ENCODE measurements at regions not wholly inside any gene's neighbourhood (a gene's known extent, or its start where the extent isn't known, plus 50 kb on each side); places are given as distances from the start of the nearest gene placed in this dataset.

DNA sequence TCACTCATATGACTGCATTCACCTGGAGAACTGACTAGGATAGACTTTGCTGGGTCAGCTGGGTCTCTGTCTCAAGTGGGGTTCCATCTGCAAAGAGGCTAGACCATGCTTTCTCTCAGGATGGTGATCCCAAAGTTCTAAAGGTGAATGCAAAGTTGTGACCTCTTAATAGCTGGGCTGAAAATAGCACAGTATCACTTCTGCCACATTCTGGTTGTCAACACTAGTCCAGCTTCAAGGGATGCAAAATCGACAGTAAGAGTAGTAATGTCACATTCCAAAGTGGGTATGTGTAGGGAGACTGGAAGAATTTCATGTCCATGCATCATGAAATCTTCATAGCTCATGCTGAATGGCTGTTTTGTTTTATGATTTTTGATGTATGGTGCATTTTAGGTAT, 414.6 kb downstream of the PCDH7 start:
- H3K27ac Mint-ChIP-seq = no peak overlapping the region
- H3K27me3 Mint-ChIP-seq = no peaks in the 10 kb centered on the region
- H3K4me3 Mint-ChIP-seq = no peak overlapping the region
- H3K4me1 Mint-ChIP-seq = no peaks in the 10 kb centered on the region
- H3K9me3 Mint-ChIP-seq = no peaks in the 10 kb centered on the region
- no peaks in the 10 kb centered on the region for H3K36me3 Mint-ChIP-seq (ENCODE audit: low read depth)
- intact Hi-C loops (cut with micrococcal nuclease) = no loop called here
- no peak for DNase-seq

DNA sequence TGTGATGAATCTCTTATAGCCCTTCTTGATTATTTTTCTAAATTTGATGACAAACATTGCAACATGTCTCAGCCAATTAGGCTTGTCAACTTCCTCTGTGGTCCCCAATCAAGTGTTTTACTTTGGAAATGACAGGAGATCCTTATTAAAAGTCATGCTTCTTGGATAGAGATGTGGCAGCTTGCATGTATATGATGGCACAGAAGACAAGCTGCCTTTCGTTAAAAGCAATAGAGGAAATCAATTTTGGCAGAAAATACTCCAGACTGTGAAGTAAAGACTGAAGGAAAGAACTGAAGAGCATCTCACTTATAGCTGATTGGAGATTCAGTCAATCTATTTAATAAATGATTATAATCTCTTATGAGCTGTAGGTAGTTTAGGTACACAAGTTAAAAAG, 419.6 kb downstream of the PCDH7 start:
- H3K4me3 Mint-ChIP-seq = no peak overlapping the region
- DNase-seq = no peak
- H3K9me3 Mint-ChIP-seq = no peaks in the 10 kb centered on the region
- intact Hi-C loops (cut with micrococcal nuclease) = no loop called here
- H3K27me3 Mint-ChIP-seq = no peaks in the 10 kb centered on the region
- no peaks in the 10 kb centered on the region for H3K4me1 Mint-ChIP-seq
- H3K27ac Mint-ChIP-seq = no peak overlapping the region
- H3K36me3 Mint-ChIP-seq (ENCODE audit: low read depth) = no peaks in the 10 kb centered on the region

DNA sequence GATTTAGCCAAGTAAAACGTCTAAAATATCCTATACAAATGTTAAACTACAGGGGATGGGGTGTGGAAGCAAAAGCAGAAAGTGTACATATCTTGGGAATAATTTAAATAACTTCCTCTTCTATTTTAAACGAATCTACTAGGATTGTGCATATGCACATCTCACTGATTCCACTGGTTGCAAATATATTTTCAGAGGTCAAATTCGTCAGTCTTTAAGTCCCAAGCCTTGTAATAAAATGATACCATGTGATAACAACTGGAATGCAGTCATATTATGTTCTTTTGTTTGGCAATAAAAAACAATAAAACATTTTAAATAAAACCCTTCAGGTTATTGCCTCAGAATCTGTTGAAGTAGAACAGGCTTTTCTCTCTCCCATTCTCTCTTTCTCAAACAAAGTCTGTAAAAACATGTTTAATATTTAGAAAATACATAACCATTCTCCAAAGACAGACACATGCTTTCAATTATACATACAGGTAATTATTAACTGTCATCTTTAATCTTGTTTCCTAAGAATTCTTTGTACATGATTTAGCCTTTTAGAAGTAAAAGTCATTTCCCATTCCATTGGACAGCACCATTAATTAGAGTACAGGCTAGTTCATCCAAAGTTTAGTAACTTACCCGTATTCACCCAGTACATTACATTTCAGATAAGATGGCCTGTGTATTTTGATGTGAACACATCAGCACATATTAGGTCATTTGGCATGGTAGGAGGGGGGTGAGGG, 421.1 kb downstream of the PCDH7 start:
- no peaks in the 10 kb centered on the region for H3K9me3 Mint-ChIP-seq
- DNase-seq = no peak
- H3K36me3 Mint-ChIP-seq (ENCODE audit: low read depth) = no peaks in the 10 kb centered on the region
- intact Hi-C loops (cut with micrococcal nuclease) = no loop called here
- no peak overlapping the region for H3K27ac Mint-ChIP-seq
- H3K27me3 Mint-ChIP-seq = no peaks in the 10 kb centered on the region
- H3K4me1 Mint-ChIP-seq = no peaks in the 10 kb centered on the region
- H3K4me3 Mint-ChIP-seq = no peak overlapping the region

DNA sequence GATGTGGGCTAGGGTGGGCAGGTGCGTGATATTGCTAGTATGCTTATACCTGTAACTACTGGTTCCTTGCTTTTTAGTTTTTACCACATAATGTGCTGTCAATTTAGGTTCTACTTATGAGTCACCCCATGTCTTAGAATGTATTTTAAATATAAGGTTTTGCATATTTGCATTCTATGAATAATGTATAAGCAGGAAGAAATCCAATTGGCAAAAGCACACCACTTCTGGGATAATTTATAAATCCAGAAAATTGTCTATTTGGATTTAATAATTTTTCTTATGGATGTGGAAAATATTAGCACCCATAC, 421.6 kb downstream of the PCDH7 start:
- intact Hi-C loops (cut with micrococcal nuclease) = no loop called here
- H3K9me3 Mint-ChIP-seq = peaks cover 3% of the 10 kb centered on the region
- H3K4me3 Mint-ChIP-seq = no peak overlapping the region
- H3K36me3 Mint-ChIP-seq (ENCODE audit: low read depth) = no peaks in the 10 kb centered on the region
- no peaks in the 10 kb centered on the region for H3K27me3 Mint-ChIP-seq
- no peaks in the 10 kb centered on the region for H3K4me1 Mint-ChIP-seq
- no peak overlapping the region for H3K27ac Mint-ChIP-seq
- no peak for DNase-seq

DNA sequence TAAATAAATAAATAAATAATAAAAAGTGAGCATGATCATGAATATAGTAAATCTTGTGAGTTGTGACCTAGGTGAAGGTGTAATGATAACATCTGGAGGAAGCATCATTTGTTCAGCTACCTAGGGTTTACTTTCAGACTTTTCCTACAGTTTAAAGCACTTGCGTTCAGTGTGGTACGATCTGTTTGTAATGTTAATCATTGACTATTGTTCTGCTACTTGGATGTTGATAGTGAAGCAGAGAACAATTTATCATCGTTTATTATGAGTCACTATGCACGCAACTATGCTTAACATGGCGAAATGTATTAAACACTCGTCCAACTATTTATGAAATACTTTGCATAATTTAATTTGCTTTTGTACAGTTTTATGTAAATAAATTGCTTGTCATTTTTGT, 426.2 kb downstream of the PCDH7 start:
- H3K36me3 Mint-ChIP-seq (ENCODE audit: low read depth) = no peaks in the 10 kb centered on the region
- no peaks in the 10 kb centered on the region for H3K4me1 Mint-ChIP-seq
- H3K9me3 Mint-ChIP-seq = peaks cover 4% of the 10 kb centered on the region
- H3K27ac Mint-ChIP-seq = no peak overlapping the region
- no peak overlapping the region for H3K4me3 Mint-ChIP-seq
- intact Hi-C loops (cut with micrococcal nuclease) = no loop called here
- H3K27me3 Mint-ChIP-seq = no peaks in the 10 kb centered on the region
- DNase-seq = no peak

DNA sequence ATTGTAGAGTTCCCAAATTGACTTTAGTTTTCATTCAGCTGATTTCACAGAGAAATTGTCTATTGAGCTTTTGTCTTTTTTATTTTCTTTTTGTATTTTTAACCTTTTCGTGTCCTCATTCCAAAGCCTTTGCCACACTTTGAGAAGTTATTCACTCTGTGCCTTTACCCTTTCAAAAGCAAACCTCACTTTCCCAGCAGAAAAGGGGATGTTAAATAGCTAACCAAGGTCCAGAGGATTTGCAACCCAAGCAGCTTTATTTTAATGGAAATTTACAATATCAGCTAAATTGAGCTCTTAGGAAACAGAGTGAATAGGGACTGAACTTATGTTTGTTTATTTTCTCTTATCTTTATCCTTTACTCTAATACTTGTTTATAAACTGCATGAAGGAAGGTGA, 428.8 kb downstream of the PCDH7 start:
- H3K27me3 Mint-ChIP-seq = no peaks in the 10 kb centered on the region
- intact Hi-C loops (cut with micrococcal nuclease) = no loop called here
- DNase-seq = no peak
- no peak overlapping the region for H3K4me3 Mint-ChIP-seq
- H3K4me1 Mint-ChIP-seq = no peaks in the 10 kb centered on the region
- H3K27ac Mint-ChIP-seq = no peak overlapping the region
- H3K36me3 Mint-ChIP-seq (ENCODE audit: low read depth) = no peaks in the 10 kb centered on the region
- peaks cover 4% of the 10 kb centered on the region for H3K9me3 Mint-ChIP-seq

DNA sequence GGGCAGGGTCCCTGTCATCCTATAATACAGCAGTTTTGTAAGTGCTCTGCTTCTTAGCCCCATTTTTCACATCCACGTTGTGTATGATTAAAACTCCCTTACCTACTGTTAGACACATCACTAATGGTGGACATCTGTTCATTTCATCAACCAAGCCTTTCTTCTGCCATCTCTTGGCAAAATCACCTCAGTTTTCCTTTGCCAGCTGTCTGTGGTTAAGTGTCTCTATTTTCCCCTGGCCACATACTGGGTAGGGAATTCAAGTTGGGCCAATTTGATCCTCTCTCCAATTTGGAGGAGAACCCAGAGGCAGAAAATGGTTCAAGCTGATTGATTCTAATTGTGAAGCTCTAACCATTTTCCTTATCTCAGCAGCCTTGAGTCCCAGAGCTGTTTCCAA, 436.1 kb downstream of the PCDH7 start:
- no peaks in the 10 kb centered on the region for H3K36me3 Mint-ChIP-seq (ENCODE audit: low read depth)
- no peaks in the 10 kb centered on the region for H3K27me3 Mint-ChIP-seq
- H3K9me3 Mint-ChIP-seq = no peaks in the 10 kb centered on the region
- H3K4me1 Mint-ChIP-seq = no peaks in the 10 kb centered on the region
- DNase-seq = no peak
- H3K4me3 Mint-ChIP-seq = no peak overlapping the region
- intact Hi-C loops (cut with micrococcal nuclease) = no loop called here
- H3K27ac Mint-ChIP-seq = no peak overlapping the region

DNA sequence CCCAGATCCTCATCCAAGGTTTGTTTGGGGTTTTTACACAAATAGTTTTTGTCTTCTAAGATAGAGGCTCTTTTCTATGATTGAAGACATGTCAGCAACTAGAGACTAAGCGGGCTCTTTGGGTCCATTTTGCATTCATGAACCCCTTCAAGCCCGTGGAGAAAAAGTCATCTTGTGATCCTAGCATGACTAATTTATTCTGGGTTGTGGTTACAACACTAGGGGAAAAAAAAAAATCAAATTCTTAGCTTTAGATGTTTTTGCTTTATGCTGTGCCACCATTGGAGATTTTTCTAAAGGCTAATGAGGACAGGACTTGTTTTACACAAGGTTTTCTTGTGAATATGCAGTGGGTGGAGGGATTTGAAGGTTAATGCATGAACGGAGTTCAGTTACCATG, 440.0 kb downstream of the PCDH7 start:
- H3K36me3 Mint-ChIP-seq (ENCODE audit: low read depth) = no peaks in the 10 kb centered on the region
- no peak overlapping the region for H3K4me3 Mint-ChIP-seq
- intact Hi-C loops (cut with micrococcal nuclease) = no loop called here
- no peaks in the 10 kb centered on the region for H3K9me3 Mint-ChIP-seq
- no peak overlapping the region for H3K27ac Mint-ChIP-seq
- no peaks in the 10 kb centered on the region for H3K27me3 Mint-ChIP-seq
- H3K4me1 Mint-ChIP-seq = no peaks in the 10 kb centered on the region
- DNase-seq = no peak

DNA sequence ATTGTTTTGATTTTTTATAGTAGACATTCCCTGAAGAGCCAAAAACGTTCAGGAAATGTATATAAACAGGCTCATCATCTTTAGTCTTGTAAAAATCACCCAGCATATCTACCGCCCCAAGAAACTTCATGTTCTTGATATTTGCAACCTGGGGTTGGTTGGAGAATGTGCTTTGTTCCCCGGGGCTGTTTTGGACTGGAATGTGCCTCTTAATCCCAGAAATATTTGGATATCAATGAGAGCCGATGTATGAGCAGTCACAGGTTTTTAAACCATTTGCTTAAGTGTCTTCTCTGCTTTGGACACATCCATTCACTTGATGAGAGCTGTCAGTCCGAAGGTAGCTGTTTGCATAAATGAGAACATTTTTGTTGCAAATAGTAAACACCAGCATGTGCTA, 449.7 kb downstream of the PCDH7 start:
- Mint-ChIP-seq H3K4me3 (no peak overlapping the region), H3K9me3 (no peaks in the 10 kb centered on the region), H3K27ac (no peak overlapping the region), H3K4me1 (no peaks in the 10 kb centered on the region), H3K36me3 (ENCODE audit: low read depth) (no peaks in the 10 kb centered on the region), H3K27me3 (no peaks in the 10 kb centered on the region)
- DNase-seq = no peak
- intact Hi-C loops (cut with micrococcal nuclease) = no loop called here

DNA sequence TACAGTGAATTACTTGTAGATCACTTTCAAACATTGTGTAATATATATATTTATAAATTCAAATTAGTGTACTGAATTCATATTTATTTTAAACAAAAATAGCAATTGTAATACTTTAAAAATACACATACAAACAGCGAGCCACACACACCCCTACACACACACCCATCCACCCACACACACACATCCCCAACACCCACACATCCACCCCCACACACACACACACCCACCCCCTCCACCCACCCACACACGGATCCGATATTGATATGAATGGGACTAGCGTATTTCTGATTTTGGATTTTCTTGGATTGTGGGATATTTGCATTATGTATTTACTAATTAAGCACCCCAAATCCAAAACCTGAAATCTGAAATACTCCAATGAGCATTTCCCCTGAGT, 451.2 kb downstream of the PCDH7 start:
- no peak overlapping the region for H3K4me3 Mint-ChIP-seq
- no peaks in the 10 kb centered on the region for H3K27me3 Mint-ChIP-seq
- H3K4me1 Mint-ChIP-seq = no peaks in the 10 kb centered on the region
- no peak for DNase-seq
- H3K36me3 Mint-ChIP-seq (ENCODE audit: low read depth) = no peaks in the 10 kb centered on the region
- H3K27ac Mint-ChIP-seq = no peak overlapping the region
- intact Hi-C loops (cut with micrococcal nuclease) = no loop called here
- no peaks in the 10 kb centered on the region for H3K9me3 Mint-ChIP-seq

DNA sequence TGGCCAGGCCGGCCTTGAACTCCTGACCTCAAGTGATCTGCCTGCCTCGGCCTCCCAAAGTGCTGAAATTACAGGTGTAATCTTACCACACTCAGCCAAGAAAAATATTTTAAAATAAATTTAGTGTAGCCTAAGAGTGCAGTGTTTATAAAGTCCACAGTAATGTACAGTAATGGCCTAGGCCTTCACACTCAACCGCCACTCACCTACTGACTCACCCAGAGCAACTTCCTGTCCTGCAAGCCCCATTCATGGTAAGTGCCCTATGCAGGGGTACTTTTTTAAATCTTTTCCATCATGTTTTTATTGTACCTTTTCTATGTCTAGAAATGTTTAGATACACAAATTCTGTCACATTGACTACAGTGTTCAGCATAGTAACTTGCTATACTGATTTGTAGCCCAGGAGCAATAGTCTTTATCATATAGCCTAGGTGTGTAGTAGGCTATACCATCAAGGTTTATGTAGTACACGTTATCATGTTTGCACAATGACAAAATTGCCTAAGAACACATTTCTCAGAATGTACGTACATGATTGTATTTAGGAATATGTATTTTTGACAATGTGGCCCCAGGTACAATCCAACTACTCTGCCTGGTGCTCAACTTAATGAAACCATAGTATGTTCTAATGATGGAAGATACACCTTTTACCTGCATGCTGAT, 455.2 kb downstream of the PCDH7 start:
- no peak overlapping the region for H3K27ac Mint-ChIP-seq
- no peaks in the 10 kb centered on the region for H3K36me3 Mint-ChIP-seq (ENCODE audit: low read depth)
- H3K27me3 Mint-ChIP-seq = no peaks in the 10 kb centered on the region
- no peaks in the 10 kb centered on the region for H3K9me3 Mint-ChIP-seq
- DNase-seq = no peak
- H3K4me1 Mint-ChIP-seq = no peaks in the 10 kb centered on the region
- intact Hi-C loops (cut with micrococcal nuclease) = no loop called here
- no peak overlapping the region for H3K4me3 Mint-ChIP-seq

DNA sequence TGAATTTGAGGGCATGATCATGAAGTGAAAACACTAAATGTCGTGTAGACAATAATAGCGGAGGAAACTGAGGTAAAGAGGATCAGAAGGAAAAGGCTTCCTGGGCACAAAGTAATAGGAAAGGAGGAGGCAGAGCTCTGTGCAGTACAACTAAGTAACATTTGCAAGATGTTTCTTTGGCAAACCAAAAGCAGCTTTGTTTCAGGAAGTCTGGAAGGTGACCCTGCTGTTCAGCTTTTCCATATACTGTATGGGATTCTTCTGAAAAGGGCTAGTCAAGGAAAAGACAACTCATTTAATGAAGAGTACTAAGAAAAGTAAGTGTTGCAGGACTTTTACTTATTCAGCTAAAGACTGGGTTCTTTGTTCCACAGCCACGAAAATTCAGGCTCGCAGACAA, 463.1 kb downstream of the PCDH7 start:
- H3K9me3 Mint-ChIP-seq = peaks cover 8% of the 10 kb centered on the region
- DNase-seq = no peak
- H3K36me3 Mint-ChIP-seq (ENCODE audit: low read depth) = no peaks in the 10 kb centered on the region
- no peaks in the 10 kb centered on the region for H3K27me3 Mint-ChIP-seq
- intact Hi-C loops (cut with micrococcal nuclease) = no loop called here
- H3K27ac Mint-ChIP-seq = no peak overlapping the region
- no peak overlapping the region for H3K4me3 Mint-ChIP-seq
- no peaks in the 10 kb centered on the region for H3K4me1 Mint-ChIP-seq

DNA sequence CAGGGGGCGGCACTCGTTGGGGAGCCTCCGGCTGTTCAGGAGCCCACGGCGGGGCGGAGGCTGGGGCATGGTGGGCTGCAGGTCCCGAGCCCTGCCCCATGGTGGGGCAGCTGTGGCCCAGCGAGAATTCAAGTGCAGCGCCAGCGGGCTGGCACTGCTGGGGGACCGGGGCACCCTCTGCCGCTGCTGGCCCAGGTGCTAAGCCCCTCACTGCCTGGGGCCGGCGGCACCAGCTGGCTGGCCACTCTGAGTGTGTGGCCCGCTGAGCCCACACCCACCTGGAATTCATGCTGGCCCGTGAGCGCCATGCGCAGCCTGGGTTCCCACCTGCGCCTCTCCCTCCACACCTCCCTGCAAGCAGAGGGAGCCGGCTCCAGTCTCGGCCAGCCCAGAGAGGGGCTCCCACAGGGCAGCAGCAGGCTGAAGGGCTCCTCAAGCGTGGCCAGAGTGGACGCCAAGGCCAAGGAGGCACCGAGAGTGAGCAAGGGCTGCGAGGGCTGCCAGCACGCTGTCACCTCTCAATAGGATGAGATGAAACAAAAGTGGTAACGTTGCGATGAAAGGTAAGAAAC, 464.9 kb downstream of the PCDH7 start:
- no peaks in the 10 kb centered on the region for H3K36me3 Mint-ChIP-seq (ENCODE audit: low read depth)
- DNase-seq = no peak
- H3K4me3 Mint-ChIP-seq = no peak overlapping the region
- no peaks in the 10 kb centered on the region for H3K4me1 Mint-ChIP-seq
- H3K27me3 Mint-ChIP-seq = no peaks in the 10 kb centered on the region
- H3K9me3 Mint-ChIP-seq = peaks cover 8% of the 10 kb centered on the region
- intact Hi-C loops (cut with micrococcal nuclease) = no loop called here
- H3K27ac Mint-ChIP-seq = no peak overlapping the region

DNA sequence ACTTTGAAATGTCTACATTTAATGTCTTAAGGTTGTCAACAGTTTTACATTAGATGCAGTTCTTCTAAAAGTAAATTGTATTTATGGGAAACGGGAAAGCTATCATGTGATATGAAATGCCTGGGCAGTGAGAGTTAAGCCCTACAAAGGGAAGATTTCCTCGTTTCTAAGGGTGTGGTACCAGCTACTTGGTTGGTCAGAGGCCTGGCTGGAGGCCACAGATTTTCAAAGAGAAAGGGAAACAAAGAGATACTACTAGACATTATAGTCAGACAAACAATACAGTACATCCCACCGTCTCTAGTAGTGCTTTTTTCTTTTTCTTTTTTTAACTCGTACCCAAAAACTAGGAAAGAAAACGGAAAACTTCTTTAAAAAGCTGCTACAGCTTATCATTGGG, 467.8 kb downstream of the PCDH7 start:
- Mint-ChIP-seq H3K36me3 (ENCODE audit: low read depth) (no peaks in the 10 kb centered on the region), H3K27me3 (no peaks in the 10 kb centered on the region), H3K4me1 (no peaks in the 10 kb centered on the region), H3K4me3 (no peak overlapping the region), H3K27ac (no peak overlapping the region), H3K9me3 (peaks cover 11% of the 10 kb centered on the region)
- intact Hi-C loops (cut with micrococcal nuclease) = no loop called here
- no peak for DNase-seq

DNA sequence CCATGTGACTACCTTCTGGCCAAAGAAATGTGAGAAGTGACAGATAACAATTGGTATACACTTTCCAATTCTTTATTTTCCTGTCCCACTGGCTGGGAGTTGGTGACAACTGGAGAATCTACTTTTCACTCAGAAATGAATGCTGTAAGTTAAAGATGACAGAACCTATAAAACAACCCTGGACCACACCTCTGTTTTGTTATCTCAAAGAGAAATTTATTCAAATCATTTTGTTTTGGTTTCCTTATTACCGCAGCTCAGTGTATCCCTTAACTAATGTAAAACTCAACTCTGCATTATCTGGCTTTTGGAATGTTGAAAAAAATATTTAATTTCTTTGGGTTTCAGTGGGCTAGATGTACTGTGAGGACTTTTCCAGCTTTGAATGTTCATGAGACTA, 469.8 kb downstream of the PCDH7 start:
- intact Hi-C loops (cut with micrococcal nuclease) = no loop called here
- Mint-ChIP-seq H3K9me3 (peaks cover 8% of the 10 kb centered on the region), H3K27me3 (no peaks in the 10 kb centered on the region), H3K36me3 (ENCODE audit: low read depth) (no peaks in the 10 kb centered on the region), H3K27ac (no peak overlapping the region), H3K4me3 (no peak overlapping the region), H3K4me1 (no peaks in the 10 kb centered on the region)
- no peak for DNase-seq
